IMR-90 (cell line): ENCODE measurements at regions not wholly inside any gene's neighbourhood (a gene's known extent, or its start where the extent isn't known, plus 50 kb on each side); places are given as distances from the start of the nearest gene placed in this dataset.
A peak's percentile ranks its signal among the peaks of the same experiment; 100 is the strongest.

Experiments
- ATAC-seq: fragments of 200-7000 bp; cut with Tn5 transposase; 2 replicates; pipeline ENCODE4 v1.9.1; 2020; ENCODE audit warnings: low read depth, mild to moderate bottlenecking, moderate library complexity
- BruUV-seq: library from RNA; stranded (reverse); fragments of 400-500 nt; replicated peaks from 2 replicates; lab custom pipeline; 2021; lab: Mats Ljungman, UMichigan
- CTCF ChIA-PET: fragments of 300-600 bp; formaldehyde crosslinking; extraction: SDS; loops from one replicate; lab custom pipeline; 2021; ENCODE audit warnings: antibody characterized with exemption; lab: Yijun Ruan, JAX
- POLR2A ChIA-PET: fragments of 300-600 bp; sonication (Branson Sonifier 250); formaldehyde crosslinking; loops from one replicate; lab custom pipeline; 2022; ENCODE audit warnings: antibody characterized with exemption; ENCODE audit not compliant: unreplicated experiment; lab: Charles Lee
- DNase-seq: peaks from one replicate; pipeline ENCODE4 v3.0.0; 2013
- H2AFZ ChIP-seq: replicated peaks from 2 replicates; pipeline ENCODE3; 2013; ENCODE audit warnings: low read length, mild to moderate bottlenecking; ENCODE audit not compliant: poor library complexity
- H2AK5ac ChIP-seq: 2 replicates; pipeline ENCODE4 v1.6.1; 2013; ENCODE audit warnings: low read depth, low read length, inconsistent platforms
- H2AK9ac ChIP-seq: replicated peaks from 2 replicates; pipeline ENCODE3; 2013; ENCODE audit warnings: mild to moderate bottlenecking, low read depth, low read length, moderate library complexity; ENCODE audit not compliant: poor library complexity
- H2BK120ac ChIP-seq: 2 replicates; pipeline ENCODE4 v1.6.1; 2013; ENCODE audit warnings: low read depth, low read length, inconsistent platforms
- H2BK15ac ChIP-seq: 3 replicates; pipeline ENCODE4 v1.6.1; 2013; ENCODE audit warnings: low read depth, low read length, inconsistent platforms
- H2BK20ac ChIP-seq: 2 replicates; pipeline ENCODE4 v1.6.1; 2013; ENCODE audit warnings: low read depth, mild to moderate bottlenecking, inconsistent platforms, low read length, moderate library complexity
- H2BK5ac ChIP-seq: 2 replicates; pipeline ENCODE4 v1.6.1; 2013; ENCODE audit warnings: mild to moderate bottlenecking, low read depth, low read length, inconsistent platforms; ENCODE audit not compliant: poor library complexity, severe bottlenecking
- H3K14ac ChIP-seq: replicated peaks from 2 replicates; pipeline ENCODE4 v1.6.1; 2013; ENCODE audit warnings: low read depth, low read length, inconsistent platforms
- H3K18ac ChIP-seq: 2 replicates; pipeline ENCODE4 v1.6.1; 2013; ENCODE audit warnings: low read depth, low read length, control low read depth
- H3K23ac ChIP-seq: 2 replicates; pipeline ENCODE4 v1.6.1; 2013; ENCODE audit warnings: low read depth, low read length, inconsistent platforms
- H3K27ac ChIP-seq: 2 replicates; pipeline ENCODE4 v1.5.1; 2013; ENCODE audit warnings: mild to moderate bottlenecking, control low read depth, low read length; ENCODE audit not compliant: insufficient read depth
- H3K27me3 ChIP-seq: 2 replicates; pipeline ENCODE4 v1.6.1; 2013; ENCODE audit warnings: low read length; ENCODE audit not compliant: control insufficient read depth, insufficient read depth
- H3K36me3 ChIP-seq: 2 replicates; pipeline ENCODE4 v1.6.1; 2013; ENCODE audit warnings: low read length, mixed read lengths; ENCODE audit not compliant: control insufficient read depth, insufficient read depth
- H3K4ac ChIP-seq: 2 replicates; pipeline ENCODE4 v1.6.1; 2013; ENCODE audit warnings: low read depth, low read length, inconsistent platforms
- H3K4me1 ChIP-seq: 2 replicates; pipeline ENCODE4 v1.6.1; 2013; ENCODE audit warnings: low read length, mixed read lengths; ENCODE audit not compliant: control insufficient read depth, insufficient read depth
- H3K4me2 ChIP-seq: 2 replicates; pipeline ENCODE4 v1.6.1; 2013; ENCODE audit warnings: low read depth, mild to moderate bottlenecking, control low read depth, low read length, moderate library complexity
- H3K4me3 ChIP-seq: 2 replicates; pipeline ENCODE4 v1.5.1; 2013; ENCODE audit warnings: low read depth, mild to moderate bottlenecking, control low read depth, low read length, moderate library complexity; ENCODE audit not compliant: insufficient read depth
- H3K56ac ChIP-seq: 2 replicates; pipeline ENCODE4 v1.6.1; 2013; ENCODE audit warnings: low read length, inconsistent platforms; ENCODE audit not compliant: insufficient read depth; ENCODE audit errors: extremely low read depth
- H3K79me1 ChIP-seq, 2 experiments: 2 replicates each; pipeline ENCODE4 v1.6.1; 2013; ENCODE audit warnings: low read length in 2 of 2, inconsistent platforms in 1 of 2, low read depth in 1 of 2
- H3K9ac ChIP-seq: 2 replicates; pipeline ENCODE4 v1.6.1; 2013; ENCODE audit warnings: low read depth, low read length, control low read depth
- H3K9me1 ChIP-seq: 2 replicates; pipeline ENCODE4 v1.6.1; 2013; ENCODE audit warnings: low read length, inconsistent platforms; ENCODE audit not compliant: insufficient read depth
- H3K9me3 ChIP-seq: 2 replicates; pipeline ENCODE4 v1.6.1; 2013; ENCODE audit warnings: low read length; ENCODE audit not compliant: control insufficient read depth, insufficient read depth
- H4K20me1 ChIP-seq: 2 replicates; pipeline ENCODE4 v1.6.1; 2013; ENCODE audit warnings: low read length, inconsistent platforms; ENCODE audit not compliant: insufficient read depth
- H4K5ac ChIP-seq: 2 replicates; pipeline ENCODE4 v1.6.1; 2013; ENCODE audit warnings: mild to moderate bottlenecking, low read depth, low read length, control low read depth
- H4K8ac ChIP-seq, 2 experiments: 2 replicates each; pipeline ENCODE4 v1.6.1; 2013; ENCODE audit warnings: low read depth in 2 of 2, low read length in 2 of 2, control low read depth in 1 of 2, inconsistent platforms in 1 of 2
- H4K91ac ChIP-seq: 2 replicates; pipeline ENCODE4 v1.6.1; 2013; ENCODE audit warnings: low read depth, low read length, inconsistent platforms; ENCODE audit not compliant: insufficient read depth
- BHLHE40 ChIP-seq: fragments of 150-350 bp; IDR thresholded peaks from 2 replicates; pipeline ENCODE4 v1.6.1; 2016; ENCODE audit warnings: mild to moderate bottlenecking, low read depth, low read length
- CEBPB ChIP-seq: IDR thresholded peaks from 2 replicates; pipeline ENCODE4 v1.6.1; 2012; ENCODE audit warnings: low read depth, low read length, improper control_type of control experiment
- CHD1 ChIP-seq: IDR thresholded peaks from 2 replicates; pipeline ENCODE4 v1.6.1; 2012; ENCODE audit warnings: low read depth, low read length, improper control_type of control experiment
- FOS ChIP-seq: fragments of 150-350 bp; IDR thresholded peaks from 2 replicates; pipeline ENCODE4 v1.6.1; 2016; ENCODE audit warnings: low read depth, low read length
- MAFK ChIP-seq: IDR thresholded peaks from 2 replicates; pipeline ENCODE4 v1.6.1; 2012; ENCODE audit warnings: low read depth, low read length, improper control_type of control experiment
- MAZ ChIP-seq: IDR thresholded peaks from 2 replicates; pipeline ENCODE4 v1.6.1; 2012; ENCODE audit warnings: low read depth, mild to moderate bottlenecking, low read length, improper control_type of control experiment, moderate library complexity, borderline replicate concordance
- NFE2L2 ChIP-seq: fragments of 150-350 bp; IDR thresholded peaks from 2 replicates; pipeline ENCODE4 v1.6.1; 2016; ENCODE audit warnings: low read depth, mild to moderate bottlenecking, low read length
- POLR2A ChIP-seq: IDR thresholded peaks from 2 replicates; pipeline ENCODE4 v1.6.1; 2012; ENCODE audit warnings: mild to moderate bottlenecking, low read depth, low read length
- RAD21 ChIP-seq: IDR thresholded peaks from 2 replicates; pipeline ENCODE4 v1.6.1; 2012; ENCODE audit warnings: low read length, improper control_type of control experiment
- RCOR1 ChIP-seq: IDR thresholded peaks from 2 replicates; pipeline ENCODE4 v1.6.1; 2012; ENCODE audit warnings: mild to moderate bottlenecking, low read length, improper control_type of control experiment; ENCODE audit not compliant: insufficient replicate concordance
- RFX5 ChIP-seq: IDR thresholded peaks from 2 replicates; pipeline ENCODE4 v1.8.0; 2012; ENCODE audit warnings: low read depth, mild to moderate bottlenecking, low read length, moderate library complexity
- SMC3 ChIP-seq: fragments of 150-350 bp; IDR thresholded peaks from 2 replicates; pipeline ENCODE4 v1.6.1; 2016; ENCODE audit warnings: low read depth, mild to moderate bottlenecking, antibody characterized with exemption, low read length, moderate library complexity
- USF2 ChIP-seq: fragments of 150-350 bp; IDR thresholded peaks from 2 replicates; pipeline ENCODE4 v1.6.1; 2017; ENCODE audit warnings: mild to moderate bottlenecking, antibody characterized with exemption, low read length, low read depth
- WGBS, 2 experiments: methylation state at CpG; one replicate each; pipeline versions ENCODE4 v1.1.5 to v1.1.7; 2013; ENCODE audit warnings: missing lambda C conversion rate in 2 of 2; ENCODE audit not compliant: insufficient read length in 1 of 2; ENCODE audit errors: extremely low coverage in 2 of 2; 5-methylcytosine and 5-hydroxymethylcytosine counted together
- dilution Hi-C: fragments of 300-500 bp; cut with HindIII; formaldehyde crosslinking; loops from one replicate; pipeline ENCODE4 v1.14.3; 2018; ENCODE audit warnings: low sequenced_read_pairs; ENCODE audit not compliant: unreplicated experiment
- in situ Hi-C: fragments of 300-500 bp; cut with MboI; formaldehyde crosslinking; loops from 3 replicates; pipeline ENCODE4 v1.14.3; 2019; ENCODE audit warnings: low sequenced_read_pairs, inconsistent platforms, mixed read lengths
- intact Hi-C: fragments of 100-400 bp; cut with micrococcal nuclease; formaldehyde crosslinking; loops from 2 replicates; pipeline ENCODE4 v1.10.0; 2022
- TF ChIP-seq, protein P1 (sequence below): fragments of 150-350 bp; IDR thresholded peaks from 2 replicates; pipeline ENCODE4 v1.6.1; 2016; ENCODE audit warnings: low read depth, mild to moderate bottlenecking, low read length, moderate library complexity, borderline replicate concordance
- TF ChIP-seq, protein P2 (sequence below): conservative IDR thresholded peaks from 2 replicates; pipeline ENCODE4 v1.5.1; 2012; ENCODE audit warnings: mild to moderate bottlenecking, low read depth, low read length, improper control_type of control experiment

DNA sequence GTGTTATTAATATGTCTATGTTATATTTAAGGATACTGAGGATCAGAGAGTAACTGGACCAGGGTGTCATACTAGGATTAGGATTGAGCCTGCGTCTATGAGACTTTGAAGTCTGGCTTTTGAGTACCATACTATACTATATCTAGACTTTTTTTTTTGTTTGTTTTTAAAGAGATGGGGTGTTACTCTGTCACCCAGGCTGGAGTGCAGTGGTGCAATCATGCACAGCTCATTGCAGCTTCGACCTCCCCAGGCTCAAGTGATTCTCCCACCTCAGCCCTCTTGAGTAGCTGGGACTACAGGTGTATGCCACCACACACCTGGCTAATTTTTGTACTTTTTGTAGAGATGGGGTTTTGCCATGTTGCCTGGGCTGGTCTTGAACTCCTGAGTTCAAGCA is 66.2 kb upstream of the MAP4K3 start:
- Histone ChIP-seq H4K91ac (peak overlapping the region; percentile 47), H4K20me1 (no peaks in the 10 kb centered on the region), H2AK9ac (no peak overlapping the region), H3K9me1 (peaks cover 26% of the 10 kb centered on the region), H3K4ac (peak overlapping the region; percentile 87), H3K27me3 (no peaks in the 10 kb centered on the region), H4K8ac (peak overlapping the region; percentile 45 to 81; a peak in 3 of 4 replicates), H3K9me3 (no peaks in the 10 kb centered on the region), H2AK5ac (peak overlapping the region; percentile 96), H3K9ac (no peak overlapping the region), H3K27ac (peak overlapping the region; percentile 75), H3K4me1 (peaks cover 38% of the 10 kb centered on the region), H3K56ac (no peak overlapping the region), H3K4me3 (no peak overlapping the region), H3K18ac (peak overlapping the region; percentile 82; the same call in 1 of the 2 replicates), H2BK120ac (peak overlapping the region; percentile 87), H2BK15ac (peak overlapping the region; percentile 40; the same call in 2 of the 3 replicates), H3K14ac (peak overlapping the region; percentile 66), H3K4me2 (no peak overlapping the region), H3K36me3 (no peaks in the 10 kb centered on the region), H2BK5ac (peak overlapping the region; percentile 48), H2AFZ (no peak overlapping the region), H2BK20ac (peak overlapping the region; percentile 88), H4K5ac (peak overlapping the region; percentile 78), H3K23ac (peak overlapping the region; percentile 0; the same call in 1 of the 2 replicates), H3K79me1 (peaks cover 3 to 18% of the 10 kb centered on the region in 2 experiments; a peak in 3 of 4 replicates)
- WGBS, 2 experiments, result no CpG with 5 or more reads among the region's 2 CpGs
- ATAC-seq, result no peak
- dilution Hi-C loops, result no loop called here
- no peak for TF ChIP-seq POLR2A
- no peak for TF ChIP-seq USF2
- no peak for TF ChIP-seq NFE2L2
- TF ChIP-seq, protein P1, sequence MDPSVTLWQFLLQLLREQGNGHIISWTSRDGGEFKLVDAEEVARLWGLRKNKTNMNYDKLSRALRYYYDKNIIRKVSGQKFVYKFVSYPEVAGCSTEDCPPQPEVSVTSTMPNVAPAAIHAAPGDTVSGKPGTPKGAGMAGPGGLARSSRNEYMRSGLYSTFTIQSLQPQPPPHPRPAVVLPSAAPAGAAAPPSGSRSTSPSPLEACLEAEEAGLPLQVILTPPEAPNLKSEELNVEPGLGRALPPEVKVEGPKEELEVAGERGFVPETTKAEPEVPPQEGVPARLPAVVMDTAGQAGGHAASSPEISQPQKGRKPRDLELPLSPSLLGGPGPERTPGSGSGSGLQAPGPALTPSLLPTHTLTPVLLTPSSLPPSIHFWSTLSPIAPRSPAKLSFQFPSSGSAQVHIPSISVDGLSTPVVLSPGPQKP, result no peak
- no peak for TF ChIP-seq RFX5
- TF ChIP-seq SMC3, result no peak
- TF ChIP-seq MAFK, result no peak
- no peak for TF ChIP-seq RAD21
- TF ChIP-seq BHLHE40, result no peak
- TF ChIP-seq CEBPB, result no peak
- no peak for TF ChIP-seq FOS
- TF ChIP-seq, protein P2, sequence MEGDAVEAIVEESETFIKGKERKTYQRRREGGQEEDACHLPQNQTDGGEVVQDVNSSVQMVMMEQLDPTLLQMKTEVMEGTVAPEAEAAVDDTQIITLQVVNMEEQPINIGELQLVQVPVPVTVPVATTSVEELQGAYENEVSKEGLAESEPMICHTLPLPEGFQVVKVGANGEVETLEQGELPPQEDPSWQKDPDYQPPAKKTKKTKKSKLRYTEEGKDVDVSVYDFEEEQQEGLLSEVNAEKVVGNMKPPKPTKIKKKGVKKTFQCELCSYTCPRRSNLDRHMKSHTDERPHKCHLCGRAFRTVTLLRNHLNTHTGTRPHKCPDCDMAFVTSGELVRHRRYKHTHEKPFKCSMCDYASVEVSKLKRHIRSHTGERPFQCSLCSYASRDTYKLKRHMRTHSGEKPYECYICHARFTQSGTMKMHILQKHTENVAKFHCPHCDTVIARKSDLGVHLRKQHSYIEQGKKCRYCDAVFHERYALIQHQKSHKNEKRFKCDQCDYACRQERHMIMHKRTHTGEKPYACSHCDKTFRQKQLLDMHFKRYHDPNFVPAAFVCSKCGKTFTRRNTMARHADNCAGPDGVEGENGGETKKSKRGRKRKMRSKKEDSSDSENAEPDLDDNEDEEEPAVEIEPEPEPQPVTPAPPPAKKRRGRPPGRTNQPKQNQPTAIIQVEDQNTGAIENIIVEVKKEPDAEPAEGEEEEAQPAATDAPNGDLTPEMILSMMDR, result no peak
- no peak for TF ChIP-seq MAZ
- TF ChIP-seq CHD1, result no peak
- no peak for TF ChIP-seq RCOR1
- ChIA-PET POLR2A (no interaction called here), CTCF (interaction anchor here (0.5 kb wide), 1 partner anchor 7 kb away, joined by 4 read pairs; no protein-coding TSS in a partner anchor)
- DNase-seq, result no peak
- intact Hi-C loops, result loop anchor here (5.0 kb wide), 1 partner anchor 36 kb away; no protein-coding TSS in a partner anchor
- BruUV-seq, result no TSS peak
- in situ Hi-C loops, result no loop called here
